ENCODE measurements at regions not wholly inside any gene's neighbourhood (a gene's known extent, or its start where the extent isn't known, plus 50 kb on each side); places are given as distances from the start of the nearest gene placed in this dataset.

DNA sequence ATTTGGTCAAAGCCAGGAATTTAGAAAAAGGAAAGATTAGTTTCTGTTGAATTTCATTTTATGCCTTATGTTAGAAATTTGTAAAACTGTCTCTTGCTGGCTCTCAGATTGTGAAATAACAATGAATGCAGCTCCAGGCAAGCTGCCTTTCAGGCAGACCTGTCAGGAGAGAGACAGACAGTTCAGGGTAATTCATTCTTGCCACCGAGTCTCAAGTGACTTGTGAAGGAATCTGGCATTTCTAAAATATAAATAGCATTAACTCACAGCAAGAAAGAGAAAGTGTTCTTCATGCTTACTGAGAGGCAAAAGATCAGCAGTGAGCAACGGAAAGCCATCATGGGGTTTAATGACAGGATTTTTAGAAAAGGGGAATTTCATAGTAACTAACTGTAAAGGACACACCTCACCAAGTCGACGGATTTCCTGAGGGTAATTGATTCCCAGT is 442.3 kb upstream of the AKR1E2 start:
- no peak for DNase-seq
- no peaks in the 10 kb centered on the region for H3K36me3 ChIP-seq
- H3K27me3 ChIP-seq = no peaks in the 10 kb centered on the region
- no peak overlapping the region for H3K27ac ChIP-seq
- TF ChIP-seq EP300 (IDR thresholded peaks at IDR 0.05) = no peak
- TF ChIP-seq POLR2A (IDR thresholded peaks at IDR 0.05) = no peak
- TF ChIP-seq, protein P1, sequence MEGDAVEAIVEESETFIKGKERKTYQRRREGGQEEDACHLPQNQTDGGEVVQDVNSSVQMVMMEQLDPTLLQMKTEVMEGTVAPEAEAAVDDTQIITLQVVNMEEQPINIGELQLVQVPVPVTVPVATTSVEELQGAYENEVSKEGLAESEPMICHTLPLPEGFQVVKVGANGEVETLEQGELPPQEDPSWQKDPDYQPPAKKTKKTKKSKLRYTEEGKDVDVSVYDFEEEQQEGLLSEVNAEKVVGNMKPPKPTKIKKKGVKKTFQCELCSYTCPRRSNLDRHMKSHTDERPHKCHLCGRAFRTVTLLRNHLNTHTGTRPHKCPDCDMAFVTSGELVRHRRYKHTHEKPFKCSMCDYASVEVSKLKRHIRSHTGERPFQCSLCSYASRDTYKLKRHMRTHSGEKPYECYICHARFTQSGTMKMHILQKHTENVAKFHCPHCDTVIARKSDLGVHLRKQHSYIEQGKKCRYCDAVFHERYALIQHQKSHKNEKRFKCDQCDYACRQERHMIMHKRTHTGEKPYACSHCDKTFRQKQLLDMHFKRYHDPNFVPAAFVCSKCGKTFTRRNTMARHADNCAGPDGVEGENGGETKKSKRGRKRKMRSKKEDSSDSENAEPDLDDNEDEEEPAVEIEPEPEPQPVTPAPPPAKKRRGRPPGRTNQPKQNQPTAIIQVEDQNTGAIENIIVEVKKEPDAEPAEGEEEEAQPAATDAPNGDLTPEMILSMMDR (IDR thresholded peaks at IDR 0.05) = no peak
- H3K9me3 ChIP-seq = no peaks in the 10 kb centered on the region
- intact Hi-C loops (cut with DNase I) = no loop called here
- no peaks in the 10 kb centered on the region for H3K4me1 ChIP-seq (ENCODE audit: insufficient read depth)
- H3K4me3 ChIP-seq = no peak overlapping the region
- WGBS, 3 donors = 45 to 57% (median 55%) methylated on average over 4 of the region's 4 CpGs

DNA sequence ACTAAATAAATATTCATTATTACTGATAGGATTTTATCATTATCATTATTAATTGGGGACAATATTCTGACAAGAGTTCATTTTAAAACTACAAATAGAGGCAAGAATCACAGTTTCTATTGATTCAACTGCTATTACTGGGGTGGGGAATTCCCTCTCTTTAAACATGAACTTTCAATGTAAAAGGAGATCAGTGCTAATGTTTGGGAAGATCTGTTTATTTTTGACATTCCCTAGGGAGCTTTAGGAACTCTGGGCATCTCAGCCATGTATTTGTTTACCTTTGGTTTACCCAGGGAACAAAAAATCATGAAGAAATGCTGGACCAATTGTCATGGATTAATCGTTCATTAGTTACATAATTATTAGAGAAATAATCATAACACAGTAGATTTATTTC is 443.2 kb upstream of the AKR1E2 start:
- Histone ChIP-seq H3K27ac (no peak overlapping the region), H3K36me3 (no peaks in the 10 kb centered on the region), H3K4me1 (ENCODE audit: insufficient read depth) (no peaks in the 10 kb centered on the region), H3K9me3 (no peaks in the 10 kb centered on the region), H3K27me3 (no peaks in the 10 kb centered on the region), H3K4me3 (no peak overlapping the region)
- TF ChIP-seq POLR2A (IDR thresholded peaks at IDR 0.05) (no peak), EP300 (IDR thresholded peaks at IDR 0.05) (no peak)
- TF ChIP-seq, protein P1 (IDR thresholded peaks at IDR 0.05) = no peak
- intact Hi-C loops (cut with DNase I) = no loop called here
- DNase-seq = no peak
- WGBS, 3 donors = 64 to 66% (median 66%) methylated on average over 1 of the region's 1 CpG

DNA sequence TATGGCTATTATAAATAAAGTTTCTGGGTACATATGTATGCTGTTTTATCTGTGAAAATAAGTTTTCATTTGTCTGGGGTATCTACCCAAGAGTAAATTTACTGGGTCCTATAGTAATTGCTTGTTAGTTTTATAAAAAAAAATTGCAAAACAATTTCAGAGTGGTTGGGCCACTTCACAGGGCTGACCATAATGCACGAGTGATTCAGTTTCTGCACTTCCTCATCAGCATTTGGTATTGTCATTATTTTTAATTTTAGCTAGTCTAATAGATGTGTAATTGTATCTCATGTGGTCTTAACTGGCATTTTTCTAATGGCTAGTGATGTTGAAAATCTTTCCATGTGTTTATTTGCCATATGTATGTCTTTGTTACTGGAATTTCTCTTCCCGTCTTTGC is 452.4 kb upstream of the AKR1E2 start:
- no peaks in the 10 kb centered on the region for H3K36me3 ChIP-seq
- no peaks in the 10 kb centered on the region for H3K9me3 ChIP-seq
- H3K27ac ChIP-seq = no peak overlapping the region
- H3K4me1 ChIP-seq (ENCODE audit: insufficient read depth) = no peaks in the 10 kb centered on the region
- intact Hi-C loops (cut with DNase I) = no loop called here
- H3K27me3 ChIP-seq = no peaks in the 10 kb centered on the region
- 89 to 92% (median 90%) methylated on average over 2 of the region's 2 CpGs for WGBS, 3 donors
- no peak for DNase-seq
- H3K4me3 ChIP-seq = no peak overlapping the region
- TF ChIP-seq, protein P1 (IDR thresholded peaks at IDR 0.05) = no peak
- TF ChIP-seq POLR2A (IDR thresholded peaks at IDR 0.05) (no peak), EP300 (IDR thresholded peaks at IDR 0.05) (no peak)

DNA sequence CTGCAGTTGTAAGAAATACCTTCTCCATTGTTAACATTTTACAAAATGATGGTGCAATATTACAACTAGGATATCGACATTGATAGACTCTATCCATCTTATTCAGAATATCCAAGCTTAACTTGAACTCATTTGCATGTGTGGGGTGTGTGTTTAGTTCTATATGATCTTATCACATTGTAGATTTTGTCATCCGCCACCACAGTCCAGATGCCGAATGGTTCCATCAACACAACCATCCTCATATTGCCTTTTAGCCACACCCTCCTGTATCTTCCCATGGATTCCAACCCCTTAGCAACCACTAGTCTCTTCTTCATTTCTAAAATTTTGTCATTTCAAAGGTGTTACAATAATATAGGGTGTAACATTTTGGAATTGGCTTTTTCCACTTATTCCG is 452.9 kb upstream of the AKR1E2 start:
- H3K9me3 ChIP-seq = no peaks in the 10 kb centered on the region
- TF ChIP-seq EP300 (IDR thresholded peaks at IDR 0.05) = no peak
- TF ChIP-seq POLR2A (IDR thresholded peaks at IDR 0.05) = no peak
- TF ChIP-seq, protein P1 (IDR thresholded peaks at IDR 0.05) = no peak
- no peaks in the 10 kb centered on the region for H3K4me1 ChIP-seq (ENCODE audit: insufficient read depth)
- H3K4me3 ChIP-seq = no peak overlapping the region
- intact Hi-C loops (cut with DNase I) = no loop called here
- no peaks in the 10 kb centered on the region for H3K27me3 ChIP-seq
- no peak for DNase-seq
- 91 to 92% (median 92%) methylated on average over 4 of the region's 4 CpGs for WGBS, 3 donors
- no peaks in the 10 kb centered on the region for H3K36me3 ChIP-seq
- no peak overlapping the region for H3K27ac ChIP-seq

DNA sequence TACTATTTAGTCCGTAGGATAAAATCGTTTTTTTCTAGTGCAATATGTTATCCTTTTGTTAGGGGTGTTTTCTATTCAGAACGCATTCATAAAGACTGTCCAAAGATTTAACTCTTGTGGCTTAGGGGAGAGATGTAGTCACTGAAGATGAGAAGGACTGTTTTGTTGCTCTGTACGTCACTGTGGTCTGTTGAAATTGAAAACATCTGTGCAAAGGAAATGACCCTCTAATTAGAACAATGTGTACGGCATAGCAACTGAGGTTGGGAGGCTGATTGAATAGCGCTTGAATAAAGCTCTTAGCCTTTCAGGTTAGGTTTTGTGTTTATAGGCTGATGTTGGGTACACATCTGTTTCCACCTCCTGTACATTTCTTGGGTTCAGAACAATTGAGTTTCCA is 453.4 kb upstream of the AKR1E2 start:
- DNase-seq = no peak
- Histone ChIP-seq H3K27me3 (no peaks in the 10 kb centered on the region), H3K4me1 (ENCODE audit: insufficient read depth) (no peaks in the 10 kb centered on the region), H3K27ac (no peak overlapping the region), H3K9me3 (no peaks in the 10 kb centered on the region), H3K36me3 (no peaks in the 10 kb centered on the region), H3K4me3 (no peak overlapping the region)
- 16 to 18% (median 17%) methylated on average over 6 of the region's 6 CpGs for WGBS, 3 donors
- intact Hi-C loops (cut with DNase I) = no loop called here
- no peak for TF ChIP-seq EP300 (IDR thresholded peaks at IDR 0.05)
- TF ChIP-seq POLR2A (IDR thresholded peaks at IDR 0.05) = no peak
- TF ChIP-seq, protein P1 (IDR thresholded peaks at IDR 0.05) = no peak
